Panc1 (cell line): ENCODE measurements at regions not wholly inside any gene's neighbourhood (a gene's known extent, or its start where the extent isn't known, plus 50 kb on each side); places are given as distances from the start of the nearest gene placed in this dataset.

Experiments used
- ATAC-seq: fragments of 200-7000 bp; cut with Tn5 transposase; 2 replicates; pipeline ENCODE4 v1.9.1; 2020; ENCODE audit warnings: mild to moderate bottlenecking, moderate library complexity
- BruUV-seq: library from RNA; stranded (reverse); fragments of 400-500 nt; replicated peaks from 2 replicates; lab custom pipeline; 2021; lab: Mats Ljungman, UMichigan
- CTCF ChIA-PET: fragments of 300-600 bp; sonication (Branson Sonifier 250); formaldehyde crosslinking; loops from one replicate; lab custom pipeline; 2022; ENCODE audit warnings: antibody characterized with exemption; lab: Charles Lee
- POLR2A ChIA-PET: fragments of 300-600 bp; sonication (Branson Sonifier 250); formaldehyde crosslinking; loops from one replicate; lab custom pipeline; 2022; ENCODE audit warnings: antibody characterized with exemption; lab: Charles Lee
- DNase-seq: peaks from one replicate; pipeline ENCODE4 v3.0.0-alpha.2; 2010; ENCODE audit warnings: low read depth, low spot score
- H3K27ac ChIP-seq: 2 replicates; pipeline ENCODE4 v1.5.1; 2011; ENCODE audit warnings: mild to moderate bottlenecking, low read length, inconsistent platforms
- H3K27me3 ChIP-seq: fragments of 200-500 bp; sonication (Bioruptor generic); 2 replicates; pipeline ENCODE4 v1.6.0; 2014; ENCODE audit warnings: low read length, inconsistent platforms; ENCODE audit not compliant: control insufficient read depth, insufficient read depth
- H3K36me3 ChIP-seq: fragments of 200-500 bp; sonication (Bioruptor generic); 2 replicates; pipeline ENCODE4 v1.5.1; 2014; ENCODE audit warnings: inconsistent platforms, mild to moderate bottlenecking, low read length, moderate library complexity; ENCODE audit not compliant: control insufficient read depth, insufficient read depth
- H3K4me1 ChIP-seq: 2 replicates; pipeline ENCODE4 v1.5.1; 2011; ENCODE audit warnings: inconsistent platforms, mild to moderate bottlenecking, low read length, moderate library complexity; ENCODE audit not compliant: control insufficient read depth, insufficient read depth
- H3K4me3 ChIP-seq, 2 experiments: 2 replicates each; pipeline ENCODE4 v1.5.1; 2011 to 2012; ENCODE audit warnings: low read depth in 2 of 2, low read length in 2 of 2, mild to moderate bottlenecking in 2 of 2, inconsistent platforms in 1 of 2, moderate library complexity in 1 of 2
- H3K9me3 ChIP-seq: fragments of 200-500 bp; sonication (Bioruptor generic); 2 replicates; pipeline ENCODE4 v1.5.1; 2014; ENCODE audit warnings: low read depth, mild to moderate bottlenecking, inconsistent platforms, low read length, moderate library complexity; ENCODE audit not compliant: control insufficient read depth, insufficient read depth
- CTCF ChIP-seq: fragments of 450-650 bp; IDR thresholded peaks from 2 replicates; pipeline ENCODE4 v1.5.1; 2017; ENCODE audit warnings: mild to moderate bottlenecking
- POLR2AphosphoS5 ChIP-seq: IDR thresholded peaks from 2 replicates; pipeline ENCODE4 v1.6.1; 2012; ENCODE audit warnings: mild to moderate bottlenecking, low read depth, low read length, moderate library complexity
- REST ChIP-seq, 2 experiments: IDR thresholded peaks; 2 replicates each; pipeline ENCODE4 v1.6.1; 2011 to 2012; ENCODE audit warnings: low read depth in 2 of 2, control low read depth in 1 of 2, low read length in 1 of 2, mild to moderate bottlenecking in 1 of 2, moderate library complexity in 1 of 2; ENCODE audit not compliant: insufficient read depth in 1 of 2
- SIN3A ChIP-seq: IDR thresholded peaks from 2 replicates; pipeline ENCODE4 v1.6.1; 2012; ENCODE audit warnings: low read depth, mild to moderate bottlenecking, low read length, moderate library complexity, borderline replicate concordance; ENCODE audit not compliant: insufficient read depth
- TCF7L2 ChIP-seq: IDR thresholded peaks from 2 replicates; pipeline ENCODE4 v1.6.1; 2011; ENCODE audit warnings: mild to moderate bottlenecking, low read depth, low read length, inconsistent platforms
- in situ Hi-C: cut with HindIII; loops from 2 replicates; pipeline ENCODE4 v1.10.0; 2016; ENCODE audit warnings: low sequenced_read_pairs, low pct_unique_long_range_greater_than_20kb
- intact Hi-C: fragments of 100-400 bp; cut with micrococcal nuclease; formaldehyde crosslinking; loops from one replicate; pipeline ENCODE4 v1.10.0; 2022; ENCODE audit not compliant: unreplicated experiment

GRCh38 chr1:189983166-189983890 lies 494.3 kb downstream of the BRINP3 start:
- Histone ChIP-seq H3K4me3 (no peak overlapping the region), H3K27me3 (no peaks in the 10 kb centered on the region), H3K27ac (no peak overlapping the region), H3K9me3 (no peaks in the 10 kb centered on the region), H3K4me1 (no peaks in the 10 kb centered on the region), H3K36me3 (no peaks in the 10 kb centered on the region)
- BruUV-seq = no TSS peak
- TF ChIP-seq CTCF = no peak
- TF ChIP-seq REST (IDR thresholded peaks at IDR 0.05; ENCODE audit: insufficient read depth in 1 of 2, low read depth in 2 of 2, low read length in 1 of 2) = no peak
- no peak for TF ChIP-seq SIN3A
- no peak for TF ChIP-seq POLR2AphosphoS5
- no peak for TF ChIP-seq TCF7L2
- ChIA-PET CTCF (no interaction called here), POLR2A (no interaction called here)
- DNase-seq (no peak), ATAC-seq (no peak)
- intact Hi-C loops = no loop called here
- in situ Hi-C loops = no loop called here

GRCh38 chr1:189986516-189986915 lies 491.1 kb downstream of the BRINP3 start:
- ATAC-seq = no peak
- Histone ChIP-seq H3K36me3 (no peaks in the 10 kb centered on the region), H3K4me1 (no peaks in the 10 kb centered on the region), H3K27ac (no peak overlapping the region), H3K9me3 (no peaks in the 10 kb centered on the region), H3K27me3 (no peaks in the 10 kb centered on the region), H3K4me3 (no peak overlapping the region)
- in situ Hi-C loops = no loop called here
- DNase-seq = no peak
- TF ChIP-seq REST (IDR thresholded peaks at IDR 0.05; ENCODE audit: insufficient read depth in 1 of 2, low read depth in 2 of 2, low read length in 1 of 2) (no peak), TCF7L2 (no peak), CTCF (no peak), POLR2AphosphoS5 (no peak), SIN3A (no peak)
- intact Hi-C loops = no loop called here
- BruUV-seq = no TSS peak
- CTCF ChIA-PET = no interaction called here
- POLR2A ChIA-PET = no interaction called here
